ENCODE measurements at regions not wholly inside any gene's neighbourhood (a gene's known extent, or its start where the extent isn't known, plus 50 kb on each side); places are given as distances from the start of the nearest gene placed in this dataset.

DNA sequence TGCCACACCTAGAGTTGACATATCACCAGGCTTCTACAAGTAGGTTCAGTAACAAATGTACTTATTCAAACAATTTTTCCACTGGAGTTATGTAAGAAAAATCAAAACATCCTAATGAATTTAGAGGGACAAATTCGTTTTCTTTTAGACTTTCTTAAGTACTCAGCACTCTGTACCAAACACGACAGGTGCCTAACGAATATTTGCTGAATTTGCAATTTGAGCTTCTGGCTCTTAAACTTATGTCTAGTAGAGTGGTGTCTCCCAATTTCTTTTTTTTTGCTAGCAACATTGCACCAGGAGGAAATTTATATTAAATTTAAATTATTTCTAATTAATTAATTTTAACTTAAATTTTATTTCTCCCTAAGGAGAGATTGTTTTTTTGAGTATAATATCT lies 397.0 kb downstream of the CNTN3 start:
- TF ChIP-seq POLR2A (IDR thresholded peaks at IDR 0.05) (no peak), EP300 (IDR thresholded peaks at IDR 0.05) (no peak)
- TF ChIP-seq, protein P1, sequence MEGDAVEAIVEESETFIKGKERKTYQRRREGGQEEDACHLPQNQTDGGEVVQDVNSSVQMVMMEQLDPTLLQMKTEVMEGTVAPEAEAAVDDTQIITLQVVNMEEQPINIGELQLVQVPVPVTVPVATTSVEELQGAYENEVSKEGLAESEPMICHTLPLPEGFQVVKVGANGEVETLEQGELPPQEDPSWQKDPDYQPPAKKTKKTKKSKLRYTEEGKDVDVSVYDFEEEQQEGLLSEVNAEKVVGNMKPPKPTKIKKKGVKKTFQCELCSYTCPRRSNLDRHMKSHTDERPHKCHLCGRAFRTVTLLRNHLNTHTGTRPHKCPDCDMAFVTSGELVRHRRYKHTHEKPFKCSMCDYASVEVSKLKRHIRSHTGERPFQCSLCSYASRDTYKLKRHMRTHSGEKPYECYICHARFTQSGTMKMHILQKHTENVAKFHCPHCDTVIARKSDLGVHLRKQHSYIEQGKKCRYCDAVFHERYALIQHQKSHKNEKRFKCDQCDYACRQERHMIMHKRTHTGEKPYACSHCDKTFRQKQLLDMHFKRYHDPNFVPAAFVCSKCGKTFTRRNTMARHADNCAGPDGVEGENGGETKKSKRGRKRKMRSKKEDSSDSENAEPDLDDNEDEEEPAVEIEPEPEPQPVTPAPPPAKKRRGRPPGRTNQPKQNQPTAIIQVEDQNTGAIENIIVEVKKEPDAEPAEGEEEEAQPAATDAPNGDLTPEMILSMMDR (IDR thresholded peaks at IDR 0.05), result no peak

Measured in upper lobe of left lung (tissue), 4 donors.